ENCODE measurements at regions not wholly inside any gene's neighbourhood (a gene's known extent, or its start where the extent isn't known, plus 50 kb on each side); places are given as distances from the start of the nearest gene placed in this dataset.

DNA sequence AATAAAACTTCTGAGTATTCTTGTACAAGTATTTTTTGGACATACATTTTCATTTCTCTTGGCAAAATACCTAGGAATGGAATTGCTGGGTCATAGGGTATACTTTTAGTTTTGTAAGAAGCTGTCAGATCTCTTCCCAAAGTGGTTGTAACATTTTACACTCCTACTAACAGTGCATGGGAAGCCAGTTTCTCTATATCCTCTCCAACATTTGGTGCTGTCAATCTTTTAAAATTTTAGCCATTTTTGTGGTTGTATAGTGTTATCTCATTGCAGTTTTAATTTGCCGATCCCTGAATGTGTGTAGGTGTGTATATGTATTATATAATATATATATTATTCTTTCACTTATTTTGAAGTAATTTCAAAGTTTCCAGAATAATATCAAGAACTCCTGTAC, 63.1 kb upstream of the TMEM178A start:
- Histone ChIP-seq H3K56ac (replicated peaks; ENCODE audit: insufficient read length, low read depth, low read length) (no peak overlapping the region), H3K14ac (ENCODE audit: insufficient read length) (no peak overlapping the region), H3K27me3 (replicated peaks in 1 of 4; ENCODE audit: control insufficient read depth in 3 of 4, extremely low read depth in 1 of 4, insufficient read depth in 3 of 4, low read length in 3 of 4) (no peaks in the 10 kb centered on the region), H3K79me2 (ENCODE audit: control insufficient read depth in 1 of 2, insufficient read depth in 2 of 2, low read length in 2 of 2) (no peaks in the 10 kb centered on the region), H2BK20ac (ENCODE audit: low read length) (no peak overlapping the region), H3K79me1 (ENCODE audit: low read depth, low read length) (no peaks in the 10 kb centered on the region), H3K9ac (replicated peaks in 1 of 4; ENCODE audit: extremely low read depth in 1 of 4, low read depth in 3 of 4, low read length in 3 of 4) (no peak overlapping the region), H3K27ac (ENCODE audit: low read depth, low read length) (no peak overlapping the region), H3K9me3 (ENCODE audit: insufficient read depth in 2 of 2, low read depth in 1 of 2, low read length in 1 of 2) (no peaks in the 10 kb centered on the region), H2BK15ac (ENCODE audit: low read length) (no peak overlapping the region), H3K4ac (replicated peaks; ENCODE audit: insufficient read length, low read depth, low read length) (no peak overlapping the region), H3K36me3 (ENCODE audit: control insufficient read depth in 2 of 4, insufficient read depth in 4 of 4, low read length in 3 of 4) (no peaks in the 10 kb centered on the region), H3K23ac (ENCODE audit: insufficient read length) (no peak overlapping the region), H4K91ac (replicated peaks; ENCODE audit: insufficient read length, low read length) (no peak overlapping the region), H4K8ac (ENCODE audit: extremely low read depth, insufficient read depth, low read length) (no peak overlapping the region), H3K18ac (ENCODE audit: extremely low read depth, low read length) (no peak overlapping the region), H4K20me1 (replicated peaks in 1 of 2; ENCODE audit: control insufficient read depth in 1 of 2, insufficient read depth in 2 of 2, low read length in 2 of 2) (no peaks in the 10 kb centered on the region), H2BK120ac (replicated peaks; ENCODE audit: low read depth, low read length) (no peak overlapping the region), H3K4me3 (ENCODE audit: extremely low read depth in 1 of 4, insufficient read depth in 2 of 4, low read depth in 3 of 4, low read length in 4 of 4) (no peak overlapping the region), H3K4me1 (replicated peaks in 1 of 4; ENCODE audit: control insufficient read depth in 3 of 4, insufficient read depth in 4 of 4, low read length in 3 of 4) (no peaks in the 10 kb centered on the region), H3K4me2 (ENCODE audit: insufficient read depth in 1 of 2, low read depth in 2 of 2, low read length in 2 of 2) (no peak overlapping the region), H4K5ac (ENCODE audit: insufficient read length, low read depth, low read length) (no peak overlapping the region), H3K23me2 (ENCODE audit: low read depth, low read length) (no peaks in the 10 kb centered on the region), H2BK12ac (ENCODE audit: low read depth, low read length) (no peak overlapping the region), H2AFZ (ENCODE audit: low read length) (no peak overlapping the region), H2AK5ac (ENCODE audit: low read depth, low read length) (no peak overlapping the region), H2BK5ac (ENCODE audit: low read depth, low read length) (no peak overlapping the region)
- FAIRE-seq (no peak), DNase-seq (ENCODE audit: low read depth in 1 of 2, low spot score in 2 of 2) (no peak)
- 85% methylated on average over 1 of the region's 1 CpG; no CpG with 5 or more reads in 1 of the 2 experiments for WGBS, 2 experiments (ENCODE audit: extremely low coverage in 1 of 2, insufficient coverage in 1 of 2, insufficient read length in 1 of 2, insufficient replicate concordance in 2 of 2, low coverage in 1 of 2, low lambda C conversion rate in 2 of 2, missing lambda C conversion rate in 1 of 2)
- TF ChIP-seq CHD1 (IDR thresholded peaks at IDR 0.05; ENCODE audit: low read depth, low read length) (no peak), CEBPB (IDR thresholded peaks at IDR 0.05; ENCODE audit: low read depth, low read length) (no peak), POU5F1 (IDR thresholded peaks at IDR 0.05; ENCODE audit: low read depth, low read length) (no peak), HDAC6 (IDR thresholded peaks at IDR 0.05; ENCODE audit: low read depth, low read length) (no peak), KDM5A (IDR thresholded peaks at IDR 0.05; ENCODE audit: low read length) (no peak), RNF2 (IDR thresholded peaks at IDR 0.05; ENCODE audit: borderline replicate concordance, low read depth, low read length, missing control alignments, poor library complexity, severe bottlenecking) (no peak), ASH2L (IDR thresholded peaks at IDR 0.05; ENCODE audit: low read length) (no peak)
- TF ChIP-seq, protein P1, sequence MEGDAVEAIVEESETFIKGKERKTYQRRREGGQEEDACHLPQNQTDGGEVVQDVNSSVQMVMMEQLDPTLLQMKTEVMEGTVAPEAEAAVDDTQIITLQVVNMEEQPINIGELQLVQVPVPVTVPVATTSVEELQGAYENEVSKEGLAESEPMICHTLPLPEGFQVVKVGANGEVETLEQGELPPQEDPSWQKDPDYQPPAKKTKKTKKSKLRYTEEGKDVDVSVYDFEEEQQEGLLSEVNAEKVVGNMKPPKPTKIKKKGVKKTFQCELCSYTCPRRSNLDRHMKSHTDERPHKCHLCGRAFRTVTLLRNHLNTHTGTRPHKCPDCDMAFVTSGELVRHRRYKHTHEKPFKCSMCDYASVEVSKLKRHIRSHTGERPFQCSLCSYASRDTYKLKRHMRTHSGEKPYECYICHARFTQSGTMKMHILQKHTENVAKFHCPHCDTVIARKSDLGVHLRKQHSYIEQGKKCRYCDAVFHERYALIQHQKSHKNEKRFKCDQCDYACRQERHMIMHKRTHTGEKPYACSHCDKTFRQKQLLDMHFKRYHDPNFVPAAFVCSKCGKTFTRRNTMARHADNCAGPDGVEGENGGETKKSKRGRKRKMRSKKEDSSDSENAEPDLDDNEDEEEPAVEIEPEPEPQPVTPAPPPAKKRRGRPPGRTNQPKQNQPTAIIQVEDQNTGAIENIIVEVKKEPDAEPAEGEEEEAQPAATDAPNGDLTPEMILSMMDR (IDR thresholded peaks at IDR 0.05; ENCODE audit: control extremely low read depth in 1 of 3, insufficient read depth in 1 of 3, low read depth in 1 of 3, low read length in 3 of 3): no peak
- CTCF ChIA-PET (ENCODE audit: partially characterized antibody): interaction anchor here (0.6 to 5.1 kb wide), 4 partner anchors 7 to 128 kb away, joined by 3 to 32 read pairs (median 3); no protein-coding TSS in a partner anchor
- POLR2A ChIA-PET (ENCODE audit: partially characterized antibody): no interaction called here

Data from H1 (cell line).